IMR-90 (cell line): ENCODE measurements at regions not wholly inside any gene's neighbourhood (a gene's known extent, or its start where the extent isn't known, plus 50 kb on each side); places are given as distances from the start of the nearest gene placed in this dataset.

ENCODE experiments used
- ATAC-seq: fragments of 200-7000 bp; cut with Tn5 transposase; 2 replicates; pipeline ENCODE4 v1.9.1; 2020; ENCODE audit warnings: low read depth, mild to moderate bottlenecking, moderate library complexity
- BruUV-seq: library from RNA; stranded (reverse); fragments of 400-500 nt; replicated peaks from 2 replicates; lab custom pipeline; 2021; lab: Mats Ljungman, UMichigan
- CTCF ChIA-PET: fragments of 300-600 bp; formaldehyde crosslinking; extraction: SDS; loops from one replicate; lab custom pipeline; 2021; ENCODE audit warnings: antibody characterized with exemption; lab: Yijun Ruan, JAX
- POLR2A ChIA-PET: fragments of 300-600 bp; sonication (Branson Sonifier 250); formaldehyde crosslinking; loops from one replicate; lab custom pipeline; 2022; ENCODE audit warnings: antibody characterized with exemption; ENCODE audit not compliant: unreplicated experiment; lab: Charles Lee
- DNase-seq: peaks from one replicate; pipeline ENCODE4 v3.0.0; 2013
- H2AFZ ChIP-seq: replicated peaks from 2 replicates; pipeline ENCODE3; 2013; ENCODE audit warnings: low read length, mild to moderate bottlenecking; ENCODE audit not compliant: poor library complexity
- H2AK5ac ChIP-seq: 2 replicates; pipeline ENCODE4 v1.6.1; 2013; ENCODE audit warnings: low read depth, low read length, inconsistent platforms
- H2AK9ac ChIP-seq: replicated peaks from 2 replicates; pipeline ENCODE3; 2013; ENCODE audit warnings: mild to moderate bottlenecking, low read depth, low read length, moderate library complexity; ENCODE audit not compliant: poor library complexity
- H2BK120ac ChIP-seq: 2 replicates; pipeline ENCODE4 v1.6.1; 2013; ENCODE audit warnings: low read depth, low read length, inconsistent platforms
- H2BK15ac ChIP-seq: 3 replicates; pipeline ENCODE4 v1.6.1; 2013; ENCODE audit warnings: low read depth, low read length, inconsistent platforms
- H2BK20ac ChIP-seq: 2 replicates; pipeline ENCODE4 v1.6.1; 2013; ENCODE audit warnings: low read depth, mild to moderate bottlenecking, inconsistent platforms, low read length, moderate library complexity
- H2BK5ac ChIP-seq: 2 replicates; pipeline ENCODE4 v1.6.1; 2013; ENCODE audit warnings: mild to moderate bottlenecking, low read depth, low read length, inconsistent platforms; ENCODE audit not compliant: poor library complexity, severe bottlenecking
- H3K14ac ChIP-seq: replicated peaks from 2 replicates; pipeline ENCODE4 v1.6.1; 2013; ENCODE audit warnings: low read depth, low read length, inconsistent platforms
- H3K18ac ChIP-seq: 2 replicates; pipeline ENCODE4 v1.6.1; 2013; ENCODE audit warnings: low read depth, low read length, control low read depth
- H3K23ac ChIP-seq: 2 replicates; pipeline ENCODE4 v1.6.1; 2013; ENCODE audit warnings: low read depth, low read length, inconsistent platforms
- H3K27ac ChIP-seq: 2 replicates; pipeline ENCODE4 v1.5.1; 2013; ENCODE audit warnings: mild to moderate bottlenecking, control low read depth, low read length; ENCODE audit not compliant: insufficient read depth
- H3K27me3 ChIP-seq: 2 replicates; pipeline ENCODE4 v1.6.1; 2013; ENCODE audit warnings: low read length; ENCODE audit not compliant: control insufficient read depth, insufficient read depth
- H3K36me3 ChIP-seq: 2 replicates; pipeline ENCODE4 v1.6.1; 2013; ENCODE audit warnings: low read length, mixed read lengths; ENCODE audit not compliant: control insufficient read depth, insufficient read depth
- H3K4ac ChIP-seq: 2 replicates; pipeline ENCODE4 v1.6.1; 2013; ENCODE audit warnings: low read depth, low read length, inconsistent platforms
- H3K4me1 ChIP-seq: 2 replicates; pipeline ENCODE4 v1.6.1; 2013; ENCODE audit warnings: low read length, mixed read lengths; ENCODE audit not compliant: control insufficient read depth, insufficient read depth
- H3K4me2 ChIP-seq: 2 replicates; pipeline ENCODE4 v1.6.1; 2013; ENCODE audit warnings: low read depth, mild to moderate bottlenecking, control low read depth, low read length, moderate library complexity
- H3K4me3 ChIP-seq: 2 replicates; pipeline ENCODE4 v1.5.1; 2013; ENCODE audit warnings: low read depth, mild to moderate bottlenecking, control low read depth, low read length, moderate library complexity; ENCODE audit not compliant: insufficient read depth
- H3K56ac ChIP-seq: 2 replicates; pipeline ENCODE4 v1.6.1; 2013; ENCODE audit warnings: low read length, inconsistent platforms; ENCODE audit not compliant: insufficient read depth; ENCODE audit errors: extremely low read depth
- H3K79me1 ChIP-seq, 2 experiments: 2 replicates each; pipeline ENCODE4 v1.6.1; 2013; ENCODE audit warnings: low read length in 2 of 2, inconsistent platforms in 1 of 2, low read depth in 1 of 2
- H3K9ac ChIP-seq: 2 replicates; pipeline ENCODE4 v1.6.1; 2013; ENCODE audit warnings: low read depth, low read length, control low read depth
- H3K9me1 ChIP-seq: 2 replicates; pipeline ENCODE4 v1.6.1; 2013; ENCODE audit warnings: low read length, inconsistent platforms; ENCODE audit not compliant: insufficient read depth
- H3K9me3 ChIP-seq: 2 replicates; pipeline ENCODE4 v1.6.1; 2013; ENCODE audit warnings: low read length; ENCODE audit not compliant: control insufficient read depth, insufficient read depth
- H4K20me1 ChIP-seq: 2 replicates; pipeline ENCODE4 v1.6.1; 2013; ENCODE audit warnings: low read length, inconsistent platforms; ENCODE audit not compliant: insufficient read depth
- H4K5ac ChIP-seq: 2 replicates; pipeline ENCODE4 v1.6.1; 2013; ENCODE audit warnings: mild to moderate bottlenecking, low read depth, low read length, control low read depth
- H4K8ac ChIP-seq, 2 experiments: 2 replicates each; pipeline ENCODE4 v1.6.1; 2013; ENCODE audit warnings: low read depth in 2 of 2, low read length in 2 of 2, control low read depth in 1 of 2, inconsistent platforms in 1 of 2
- H4K91ac ChIP-seq: 2 replicates; pipeline ENCODE4 v1.6.1; 2013; ENCODE audit warnings: low read depth, low read length, inconsistent platforms; ENCODE audit not compliant: insufficient read depth
- BHLHE40 ChIP-seq: fragments of 150-350 bp; IDR thresholded peaks from 2 replicates; pipeline ENCODE4 v1.6.1; 2016; ENCODE audit warnings: mild to moderate bottlenecking, low read depth, low read length
- CEBPB ChIP-seq: IDR thresholded peaks from 2 replicates; pipeline ENCODE4 v1.6.1; 2012; ENCODE audit warnings: low read depth, low read length, improper control_type of control experiment
- CHD1 ChIP-seq: IDR thresholded peaks from 2 replicates; pipeline ENCODE4 v1.6.1; 2012; ENCODE audit warnings: low read depth, low read length, improper control_type of control experiment
- CTCF ChIP-seq: conservative IDR thresholded peaks from 2 replicates; pipeline ENCODE4 v1.5.1; 2012; ENCODE audit warnings: mild to moderate bottlenecking, low read depth, low read length, improper control_type of control experiment
- ELK1 ChIP-seq: fragments of 150-350 bp; IDR thresholded peaks from 2 replicates; pipeline ENCODE4 v1.6.1; 2016; ENCODE audit warnings: low read depth, mild to moderate bottlenecking, low read length, moderate library complexity, borderline replicate concordance
- FOS ChIP-seq: fragments of 150-350 bp; IDR thresholded peaks from 2 replicates; pipeline ENCODE4 v1.6.1; 2016; ENCODE audit warnings: low read depth, low read length
- MAFK ChIP-seq: IDR thresholded peaks from 2 replicates; pipeline ENCODE4 v1.6.1; 2012; ENCODE audit warnings: low read depth, low read length, improper control_type of control experiment
- MAZ ChIP-seq: IDR thresholded peaks from 2 replicates; pipeline ENCODE4 v1.6.1; 2012; ENCODE audit warnings: low read depth, mild to moderate bottlenecking, low read length, improper control_type of control experiment, moderate library complexity, borderline replicate concordance
- MXI1 ChIP-seq: IDR thresholded peaks from 2 replicates; pipeline ENCODE4 v1.6.1; 2012; ENCODE audit warnings: low read depth, mild to moderate bottlenecking, low read length, moderate library complexity, borderline replicate concordance
- POLR2A ChIP-seq: IDR thresholded peaks from 2 replicates; pipeline ENCODE4 v1.6.1; 2012; ENCODE audit warnings: mild to moderate bottlenecking, low read depth, low read length
- RFX5 ChIP-seq: IDR thresholded peaks from 2 replicates; pipeline ENCODE4 v1.8.0; 2012; ENCODE audit warnings: low read depth, mild to moderate bottlenecking, low read length, moderate library complexity
- SMC3 ChIP-seq: fragments of 150-350 bp; IDR thresholded peaks from 2 replicates; pipeline ENCODE4 v1.6.1; 2016; ENCODE audit warnings: low read depth, mild to moderate bottlenecking, antibody characterized with exemption, low read length, moderate library complexity
- USF2 ChIP-seq: fragments of 150-350 bp; IDR thresholded peaks from 2 replicates; pipeline ENCODE4 v1.6.1; 2017; ENCODE audit warnings: mild to moderate bottlenecking, antibody characterized with exemption, low read length, low read depth
- WGBS, 2 experiments: methylation state at CpG; one replicate each; pipeline versions ENCODE4 v1.1.5 to v1.1.7; 2013; ENCODE audit warnings: missing lambda C conversion rate in 2 of 2; ENCODE audit not compliant: insufficient read length in 1 of 2; ENCODE audit errors: extremely low coverage in 2 of 2; 5-methylcytosine and 5-hydroxymethylcytosine counted together
- dilution Hi-C: fragments of 300-500 bp; cut with HindIII; formaldehyde crosslinking; loops from one replicate; pipeline ENCODE4 v1.14.3; 2018; ENCODE audit warnings: low sequenced_read_pairs; ENCODE audit not compliant: unreplicated experiment
- in situ Hi-C: fragments of 300-500 bp; cut with MboI; formaldehyde crosslinking; loops from 3 replicates; pipeline ENCODE4 v1.14.3; 2019; ENCODE audit warnings: low sequenced_read_pairs, inconsistent platforms, mixed read lengths
- intact Hi-C: fragments of 100-400 bp; cut with micrococcal nuclease; formaldehyde crosslinking; loops from 2 replicates; pipeline ENCODE4 v1.10.0; 2022

- ATAC-seq (no peak), DNase-seq (no peak)
- Histone ChIP-seq H4K5ac (no peak overlapping the region), H3K4me1 (no peaks in the 10 kb centered on the region), H2BK5ac (no peak overlapping the region), H3K4me3 (no peak overlapping the region), H3K23ac (no peak overlapping the region), H3K56ac (no peak overlapping the region), H2BK20ac (no peak overlapping the region), H2AFZ (no peak overlapping the region), H4K91ac (no peak overlapping the region), H3K36me3 (no peaks in the 10 kb centered on the region), H2AK9ac (no peak overlapping the region), H3K14ac (no peak overlapping the region), H2AK5ac (no peak overlapping the region), H2BK15ac (no peak overlapping the region), H3K4ac (no peak overlapping the region), H2BK120ac (no peak overlapping the region), H3K9ac (no peak overlapping the region), H3K18ac (no peak overlapping the region), H3K79me1 (no peaks in the 10 kb centered on the region), H3K27me3 (no peaks in the 10 kb centered on the region), H4K8ac (no peak overlapping the region), H4K20me1 (no peaks in the 10 kb centered on the region), H3K9me1 (no peaks in the 10 kb centered on the region), H3K4me2 (no peak overlapping the region), H3K27ac (no peak overlapping the region), H3K9me3 (peaks cover 4% of the 10 kb centered on the region)
- ChIA-PET POLR2A (no interaction called here), CTCF (no interaction called here)
- no peak for TF ChIP-seq ELK1
- TF ChIP-seq FOS: no peak
- TF ChIP-seq BHLHE40: no peak
- no peak for TF ChIP-seq POLR2A
- no peak for TF ChIP-seq USF2
- no peak for TF ChIP-seq CEBPB
- TF ChIP-seq RFX5: no peak
- TF ChIP-seq CHD1: no peak
- TF ChIP-seq MAZ: no peak
- TF ChIP-seq MXI1: no peak
- no peak for TF ChIP-seq SMC3
- TF ChIP-seq CTCF: no peak
- no peak for TF ChIP-seq MAFK
- intact Hi-C loops (no loop called here), in situ Hi-C loops (no loop called here), dilution Hi-C loops (no loop called here)
- WGBS, 2 experiments: no CpG with 5 or more reads among the region's 2 CpGs
- BruUV-seq: no TSS peak
Observed at GRCh38 chr5:130286971-130287370, 382.7 kb downstream of the CHSY3 start.
